SK-N-MC (cell line): ENCODE measurements at regions not wholly inside any gene's neighbourhood (a gene's known extent, or its start where the extent isn't known, plus 50 kb on each side); places are given as distances from the start of the nearest gene placed in this dataset.

Source experiments
- EZH2 ChIP-seq: fragments of 200-600 bp; sonication (generic); IDR thresholded peaks from one replicate; pipeline ENCODE4 v1.6.1; 2017; ENCODE audit warnings: antibody characterized with exemption
- FOXP2 ChIP-seq: optimal IDR thresholded peaks from 2 replicates; pipeline ENCODE3; 2011; ENCODE audit warnings: mild to moderate bottlenecking, moderate library complexity; ENCODE audit not compliant: insufficient read depth; ENCODE audit errors: extremely low read length, control extremely low read depth
- POLR2AphosphoS5 ChIP-seq: IDR thresholded peaks from 2 replicates; pipeline ENCODE4 v1.6.1; 2012; ENCODE audit warnings: mild to moderate bottlenecking, low read depth, low read length, borderline replicate concordance

- TF ChIP-seq EZH2: no peak
- no peak for TF ChIP-seq POLR2AphosphoS5
- no peak for TF ChIP-seq FOXP2
Observed at GRCh38 chr7:110084181-110084807, 1006.6 kb upstream of the LRRN3 start.
